ENCODE measurements at regions not wholly inside any gene's neighbourhood (a gene's known extent, or its start where the extent isn't known, plus 50 kb on each side); places are given as distances from the start of the nearest gene placed in this dataset.
"Not testable (repeated sequence)": the region's sequence is repeated elsewhere in the genome, so short reads cannot be mapped to it uniquely, and the experiment has no call there.

- Mint-ChIP-seq H3K36me3 (ENCODE audit: low read depth) (no peaks in the 10 kb centered on the region), H3K9me3 (no peaks in the 10 kb centered on the region), H3K27ac (no peak overlapping the region), H3K4me3 (no peak overlapping the region), H3K4me1 (ENCODE audit: low read depth) (peaks cover 24% of the 10 kb centered on the region), H3K27me3 (peaks cover 29% of the 10 kb centered on the region)
Observed at GRCh38 chr1:8157765-8158164, 131.7 kb upstream of the ERRFI1 start.

GRCh38 chr1:8155528-8156186 lies 129.5 kb upstream of the ERRFI1 start:
- Mint-ChIP-seq H3K27me3 (peaks cover 35% of the 10 kb centered on the region), H3K9me3 (no peaks in the 10 kb centered on the region), H3K36me3 (ENCODE audit: low read depth) (no peaks in the 10 kb centered on the region), H3K4me3 (no peak overlapping the region), H3K27ac (no peak overlapping the region), H3K4me1 (ENCODE audit: low read depth) (peaks cover 43% of the 10 kb centered on the region)

GRCh38 chr1:8154621-8155052 lies 128.5 kb upstream of the ERRFI1 start:
- peaks cover 35% of the 10 kb centered on the region for H3K27me3 Mint-ChIP-seq
- peaks cover 46% of the 10 kb centered on the region for H3K4me1 Mint-ChIP-seq (ENCODE audit: low read depth)
- H3K27ac Mint-ChIP-seq = no peak overlapping the region
- no peaks in the 10 kb centered on the region for H3K9me3 Mint-ChIP-seq
- H3K36me3 Mint-ChIP-seq (ENCODE audit: low read depth) = no peaks in the 10 kb centered on the region
- H3K4me3 Mint-ChIP-seq = no peak overlapping the region

GRCh38 chr1:8153961-8154360 lies 127.9 kb upstream of the ERRFI1 start:
- no peak overlapping the region for H3K27ac Mint-ChIP-seq
- no peak overlapping the region for H3K4me3 Mint-ChIP-seq
- no peaks in the 10 kb centered on the region for H3K9me3 Mint-ChIP-seq

GRCh38 chr1:8152731-8153702 lies 126.9 kb upstream of the ERRFI1 start:
- Mint-ChIP-seq H3K27me3 (peaks cover 37% of the 10 kb centered on the region), H3K9me3 (no peaks in the 10 kb centered on the region), H3K4me3 (peak overlapping the region; percentile 72), H3K27ac (peak overlapping the region; percentile 89), H3K4me1 (ENCODE audit: low read depth) (peaks cover 44% of the 10 kb centered on the region), H3K36me3 (ENCODE audit: low read depth) (no peaks in the 10 kb centered on the region)

More at GRCh38 chr1:8153961-8154360, 127.9 kb upstream of the ERRFI1 start:
- Mint-ChIP-seq H3K27me3 (peaks cover 35% of the 10 kb centered on the region), H3K36me3 (ENCODE audit: low read depth) (no peaks in the 10 kb centered on the region), H3K4me1 (ENCODE audit: low read depth) (peaks cover 49% of the 10 kb centered on the region)

DNA sequence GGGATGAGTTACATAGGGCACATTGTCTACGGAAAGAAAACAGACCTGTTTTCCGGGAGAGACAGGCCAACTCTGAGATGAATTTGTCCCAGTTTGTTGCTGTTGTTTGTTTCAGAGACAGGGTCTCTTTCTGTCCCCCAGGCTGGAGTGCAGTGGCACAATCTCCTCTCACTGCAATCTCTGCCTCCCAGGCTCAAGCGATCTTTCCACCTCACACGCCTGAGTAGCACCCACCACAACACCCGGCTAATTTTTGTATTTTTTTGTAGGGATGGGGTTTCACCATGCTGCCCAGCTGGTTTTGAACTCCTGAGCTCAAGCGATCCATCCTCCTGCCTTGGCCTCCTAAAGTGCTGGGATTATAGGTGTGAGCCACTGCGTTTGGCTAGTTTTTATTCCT lies 125.5 kb upstream of the ERRFI1 start:
- H3K9me3 Mint-ChIP-seq = no peaks in the 10 kb centered on the region
- no peak overlapping the region for H3K4me3 Mint-ChIP-seq
- H3K36me3 Mint-ChIP-seq (ENCODE audit: low read depth) = no peaks in the 10 kb centered on the region
- H3K27me3 Mint-ChIP-seq = peaks cover 35% of the 10 kb centered on the region
- H3K27ac Mint-ChIP-seq = peak overlapping the region; percentile 70
- H3K4me1 Mint-ChIP-seq (ENCODE audit: low read depth) = peaks cover 44% of the 10 kb centered on the region

- not testable (repeated sequence) for H3K27ac Mint-ChIP-seq; H3K36me3 Mint-ChIP-seq (ENCODE audit: low read depth); H3K4me3 Mint-ChIP-seq; H3K9me3 Mint-ChIP-seq
- H3K4me1 Mint-ChIP-seq (ENCODE audit: low read depth) = peaks cover 55% of the 10 kb centered on the region
- H3K27me3 Mint-ChIP-seq = peaks cover 27% of the 10 kb centered on the region
Observed at GRCh38 chr1:8149756-8150155, 123.6 kb upstream of the ERRFI1 start.

GRCh38 chr1:8147956-8148355 lies 121.8 kb upstream of the ERRFI1 start:
- no peak overlapping the region for H3K4me3 Mint-ChIP-seq
- H3K27me3 Mint-ChIP-seq = peaks cover 30% of the 10 kb centered on the region
- H3K36me3 Mint-ChIP-seq (ENCODE audit: low read depth) = no peaks in the 10 kb centered on the region
- no peaks in the 10 kb centered on the region for H3K9me3 Mint-ChIP-seq
- H3K27ac Mint-ChIP-seq = no peak overlapping the region
- H3K4me1 Mint-ChIP-seq (ENCODE audit: low read depth) = peaks cover 52% of the 10 kb centered on the region

- Mint-ChIP-seq H3K27ac (no peak overlapping the region), H3K9me3 (no peaks in the 10 kb centered on the region), H3K4me3 (no peak overlapping the region), H3K36me3 (ENCODE audit: low read depth) (no peaks in the 10 kb centered on the region), H3K27me3 (peaks cover 19% of the 10 kb centered on the region), H3K4me1 (ENCODE audit: low read depth) (peaks cover 39% of the 10 kb centered on the region)
Observed at GRCh38 chr1:8146257-8146855, 120.2 kb upstream of the ERRFI1 start.

DNA sequence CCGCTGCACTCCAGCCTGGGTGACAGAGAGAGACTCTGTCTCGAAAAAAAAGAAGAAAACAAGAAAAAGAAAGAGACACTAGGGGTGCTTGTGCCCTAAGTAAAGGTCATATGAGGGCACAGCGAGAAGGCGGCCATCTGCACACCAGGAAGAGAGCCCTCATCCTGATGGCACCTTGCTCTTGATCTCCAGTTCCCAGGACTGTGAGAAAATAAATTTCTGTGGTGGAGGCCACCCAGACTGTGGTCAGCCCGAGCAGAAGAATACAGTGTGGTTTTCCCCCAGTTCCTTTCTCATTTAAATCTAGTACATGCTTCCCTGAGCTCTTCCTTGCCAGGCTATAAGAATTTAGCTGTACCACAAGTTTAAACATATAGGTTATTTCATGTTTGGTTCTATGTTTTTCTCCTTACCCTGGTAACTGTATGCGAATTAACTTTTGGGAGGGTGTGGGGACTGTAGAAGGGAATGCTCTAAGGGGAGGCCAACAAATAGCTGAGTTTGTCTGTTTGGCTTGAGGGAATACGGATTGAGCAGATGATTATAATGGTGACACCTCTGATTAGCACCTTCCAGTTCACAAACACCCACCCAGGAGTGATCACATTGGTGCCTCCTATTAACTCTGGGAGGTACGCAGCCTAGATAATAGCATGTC lies 119.6 kb upstream of the ERRFI1 start:
- Mint-ChIP-seq H3K9me3 (no peaks in the 10 kb centered on the region), H3K4me3 (no peak overlapping the region), H3K4me1 (ENCODE audit: low read depth) (peaks cover 33% of the 10 kb centered on the region), H3K27ac (peak overlapping the region; percentile 27), H3K36me3 (ENCODE audit: low read depth) (no peaks in the 10 kb centered on the region), H3K27me3 (peaks cover 15% of the 10 kb centered on the region)

GRCh38 chr1:8144323-8144722 lies 118.2 kb upstream of the ERRFI1 start:
- Mint-ChIP-seq H3K4me3 (no peak overlapping the region), H3K27me3 (peaks cover 13% of the 10 kb centered on the region), H3K9me3 (no peaks in the 10 kb centered on the region), H3K36me3 (ENCODE audit: low read depth) (no peaks in the 10 kb centered on the region), H3K4me1 (ENCODE audit: low read depth) (peaks cover 25% of the 10 kb centered on the region), H3K27ac (no peak overlapping the region)

- Mint-ChIP-seq H3K36me3 (ENCODE audit: low read depth) (no peaks in the 10 kb centered on the region), H3K27me3 (peaks cover 13% of the 10 kb centered on the region), H3K27ac (no peak overlapping the region), H3K9me3 (no peaks in the 10 kb centered on the region), H3K4me1 (ENCODE audit: low read depth) (peaks cover 23% of the 10 kb centered on the region), H3K4me3 (no peak overlapping the region)
Observed at GRCh38 chr1:8142955-8143629, 117.0 kb upstream of the ERRFI1 start.

DNA sequence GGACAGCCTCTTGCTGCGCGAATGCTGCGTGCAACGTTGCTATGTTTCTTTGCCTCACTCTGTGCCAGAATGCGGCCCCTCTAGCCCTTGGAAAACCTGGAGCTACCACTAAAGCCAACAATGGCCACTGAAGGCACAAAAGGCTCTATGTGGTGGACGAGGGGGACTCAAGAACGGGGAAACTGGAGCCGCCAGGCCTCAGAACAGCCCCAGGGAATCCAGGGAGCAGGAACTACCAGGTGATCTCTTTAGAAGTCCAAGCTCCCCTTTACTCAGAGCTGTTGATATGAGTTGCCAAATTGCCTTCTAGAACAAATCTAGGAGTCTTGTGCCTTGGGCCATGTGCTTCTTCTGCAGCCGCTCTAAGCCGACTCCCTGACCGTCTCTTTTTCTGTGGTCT lies 113.8 kb upstream of the ERRFI1 start:
- H3K36me3 Mint-ChIP-seq (ENCODE audit: low read depth) = no peaks in the 10 kb centered on the region
- no peaks in the 10 kb centered on the region for H3K9me3 Mint-ChIP-seq
- no peak overlapping the region for H3K27ac Mint-ChIP-seq
- H3K4me3 Mint-ChIP-seq = no peak overlapping the region
- H3K27me3 Mint-ChIP-seq = peaks cover 17% of the 10 kb centered on the region
- H3K4me1 Mint-ChIP-seq (ENCODE audit: low read depth) = peaks cover 14% of the 10 kb centered on the region

- Mint-ChIP-seq H3K4me3 (no peak overlapping the region), H3K9me3 (no peaks in the 10 kb centered on the region), H3K27me3 (peaks cover 22% of the 10 kb centered on the region), H3K36me3 (ENCODE audit: low read depth) (no peaks in the 10 kb centered on the region), H3K4me1 (ENCODE audit: low read depth) (peaks cover 15% of the 10 kb centered on the region), H3K27ac (no peak overlapping the region)
Observed at GRCh38 chr1:8139383-8139782, 113.3 kb upstream of the ERRFI1 start.

All from stimulated activated naive CD8-positive, alpha-beta T cell treated with anti-CD3 and anti-CD28 coated beads, Interleukin-15, Interleukin-2, amounts not matched to agents 100 ng/mL and 50 ng/mL, for 24 hours (primary cell).